K562 (cell line): ENCODE measurements at regions not wholly inside any gene's neighbourhood (a gene's known extent, or its start where the extent isn't known, plus 50 kb on each side); places are given as distances from the start of the nearest gene placed in this dataset.

Source experiments
- ATAC-seq: fragments of 200-7000 bp; cut with Tn5 transposase; 3 replicates; pipeline ENCODE4 v1.9.1; 2020; ENCODE audit warnings: moderate library complexity
- BruUV-seq: library from RNA; stranded (reverse); fragments of 400-500 nt; replicated peaks from 2 replicates; lab custom pipeline; 2021; lab: Mats Ljungman, UMichigan
- CTCF ChIA-PET: fragments of 300-600 bp; formaldehyde crosslinking; extraction: SDS; loops from one replicate; lab custom pipeline; 2021; ENCODE audit warnings: low intra/inter-chr PET ratio; lab: Yijun Ruan, JAX
- POLR2A ChIA-PET: fragments of 300-600, 350-650 bp; sonication (Branson Sonifier 250); formaldehyde crosslinking; extraction: SDS; loops from one replicate; lab custom pipeline; 2021; ENCODE audit warnings: antibody characterized with exemption, inconsistent platforms; lab: Yijun Ruan, JAX
- DNase-seq, 4 experiments: peaks; one replicate each; pipeline versions ENCODE4 v3.0.0 to v3.0.0-alpha.2; 2011 to 2018; ENCODE audit warnings: low spot score in 3 of 4, mixed read lengths in 3 of 4; ENCODE audit errors: extremely low read depth in 1 of 4
- FAIRE-seq: peaks from 2 replicates; lab custom pipeline; 2011; peaks lifted over from hg19 to GRCh38; lab: Jason Lieb, UNC
- H2AFZ ChIP-seq: 2 replicates; pipeline ENCODE4 v1.6.0; 2011; ENCODE audit warnings: low read depth, low read length, control low read depth, inconsistent platforms
- H3K27ac ChIP-seq: fragments of 200-600 bp; 3 replicates; pipeline ENCODE4 v1.8.0; 2011; ENCODE audit warnings: low read depth, mild to moderate bottlenecking, control low read depth, inconsistent platforms, low read length, moderate library complexity, mixed read lengths; ENCODE audit errors: extremely low read depth
- H3K27me3 ChIP-seq, 2 experiments: fragments of 300-600 bp in 1 of 2; 2 replicates in 1 of 2; 3 replicates in 1 of 2; pipeline versions ENCODE4 v1.6.0 to v1.8.0; 2011; ENCODE audit warnings: inconsistent platforms in 2 of 2, low read length in 2 of 2, mild to moderate bottlenecking in 1 of 2, mixed read lengths in 1 of 2, moderate library complexity in 1 of 2; ENCODE audit not compliant: control insufficient read depth in 2 of 2, insufficient read depth in 2 of 2
- H3K36me3 ChIP-seq: fragments of 300-600 bp; 3 replicates; pipeline ENCODE4 v1.8.0; 2011; ENCODE audit warnings: mild to moderate bottlenecking, low read length, inconsistent platforms; ENCODE audit not compliant: control insufficient read depth, insufficient read depth
- H3K4me1 ChIP-seq, 2 experiments: fragments of 200-600 bp in 1 of 2; replicated peaks in 1 of 2; 2 replicates in 1 of 2; 3 replicates in 1 of 2; pipeline versions ENCODE4 v1.5.1 to v1.8.0; 2011; ENCODE audit warnings: inconsistent platforms in 2 of 2, low read length in 2 of 2, mild to moderate bottlenecking in 1 of 2, mixed read lengths in 1 of 2, moderate library complexity in 1 of 2; ENCODE audit not compliant: control insufficient read depth in 2 of 2, insufficient read depth in 2 of 2
- H3K4me2 ChIP-seq: 2 replicates; pipeline ENCODE4 v1.6.1; 2011; ENCODE audit warnings: low read length, control low read depth, inconsistent platforms, mixed read lengths; ENCODE audit not compliant: insufficient read depth
- H3K4me3 ChIP-seq: fragments of 200-600 bp; sonication (generic), shearing (Covaris generic); 2 replicates; pipeline ENCODE4 v1.5.1; 2016; ENCODE audit warnings: control low read depth, inconsistent platforms
- H3K79me2 ChIP-seq: fragments of 200-600 bp; 3 replicates; pipeline ENCODE4 v1.8.0; 2011; ENCODE audit warnings: low read length, inconsistent platforms; ENCODE audit not compliant: control insufficient read depth, insufficient read depth
- H3K9ac ChIP-seq, 2 experiments: 2 replicates each; pipeline versions ENCODE4 v1.6.0 to v1.6.1; 2011; ENCODE audit warnings: low read depth in 2 of 2, low read length in 2 of 2, control low read depth in 1 of 2, inconsistent platforms in 1 of 2, mild to moderate bottlenecking in 1 of 2, mixed read lengths in 1 of 2; ENCODE audit not compliant: insufficient read depth in 1 of 2
- H3K9me1 ChIP-seq: one replicate; pipeline ENCODE4 v1.6.0; 2011; ENCODE audit warnings: inconsistent platforms, mild to moderate bottlenecking, low read length, moderate library complexity; ENCODE audit not compliant: control insufficient read depth, insufficient read depth
- H3K9me3 ChIP-seq: replicated peaks from 2 replicates; pipeline ENCODE4 v1.5.1; 2011; ENCODE audit warnings: low read depth, low read length, inconsistent platforms; ENCODE audit not compliant: control insufficient read depth, insufficient read depth
- H4K20me1 ChIP-seq: replicated peaks from 2 replicates; pipeline ENCODE4 v1.6.1; 2011; ENCODE audit warnings: low read length, inconsistent platforms, mixed read lengths; ENCODE audit not compliant: control insufficient read depth, insufficient read depth
- ELF1 ChIP-seq: fragments of 200-800 bp; sonication (Bioruptor generic); IDR thresholded peaks from 2 replicates; pipeline ENCODE4 v1.6.1; 2016; ENCODE audit warnings: missing genetic modification characterization, missing compliant biosample characterization
- HMG20B ChIP-seq: fragments of 250-450 bp; sonication (Bioruptor Pico); IDR thresholded peaks from 2 replicates; pipeline ENCODE4 v1.5.0; 2021; ENCODE audit warnings: mild to moderate bottlenecking
- HOXB6 ChIP-seq: fragments of 250-450 bp; sonication (Bioruptor Pico); IDR thresholded peaks from 2 replicates; pipeline ENCODE4 v1.5.1; 2022; ENCODE audit warnings: mild to moderate bottlenecking, borderline replicate concordance
- L3MBTL2 ChIP-seq: fragments of 450-650 bp; IDR thresholded peaks from 2 replicates; pipeline ENCODE4 v1.6.1; 2016; ENCODE audit warnings: mild to moderate bottlenecking, moderate library complexity
- MEF2A ChIP-seq: IDR thresholded peaks from 2 replicates; pipeline ENCODE4 v1.6.1; 2011; ENCODE audit warnings: low read depth, mild to moderate bottlenecking, low read length, moderate library complexity; ENCODE audit not compliant: control insufficient read depth
- MTA3 ChIP-seq: fragments of 450-650 bp; formaldehyde crosslinking; IDR thresholded peaks from 2 replicates; pipeline ENCODE4 v1.6.1; 2017; ENCODE audit warnings: mild to moderate bottlenecking, borderline replicate concordance
- NRF1 ChIP-seq, 2 experiments: fragments of 450-650 bp; IDR thresholded peaks in 1 of 2; conservative IDR thresholded peaks in 1 of 2; 2 replicates each; pipeline ENCODE4 v1.6.1; 2014; ENCODE audit warnings: mild to moderate bottlenecking in 2 of 2
- PHB2 ChIP-seq: fragments of 450-650 bp; IDR thresholded peaks from 2 replicates; pipeline ENCODE4 v1.6.1; 2017; ENCODE audit warnings: low read depth
- POLR3A ChIP-seq: IDR thresholded peaks from 2 replicates; pipeline ENCODE4 v1.6.1; 2011; ENCODE audit warnings: borderline replicate concordance, mild to moderate bottlenecking, moderate library complexity; ENCODE audit not compliant: insufficient read length, insufficient read depth; ENCODE audit errors: extremely low read depth
- PTTG1 ChIP-seq: fragments of 450-650 bp; IDR thresholded peaks from 2 replicates; pipeline ENCODE4 v1.6.1; 2016; ENCODE audit warnings: low read depth, mild to moderate bottlenecking, missing genetic modification characterization, missing compliant biosample characterization
- RBM15 ChIP-seq: fragments of 200-400 bp; formaldehyde crosslinking; IDR thresholded peaks from 2 replicates; pipeline ENCODE4 v1.6.1; 2018; ENCODE audit warnings: mild to moderate bottlenecking, low read length, moderate library complexity; ENCODE audit not compliant: insufficient read depth
- TBL1XR1 ChIP-seq, 2 experiments: IDR thresholded peaks; 2 replicates each; pipeline ENCODE4 v1.6.1; 2012; ENCODE audit warnings: improper control_type of control experiment in 2 of 2, low read length in 2 of 2, mild to moderate bottlenecking in 1 of 2
- ZNF184 ChIP-seq: sonication (generic); formaldehyde crosslinking; IDR thresholded peaks from 2 replicates; pipeline ENCODE4 v1.5.0; 2020; ENCODE audit warnings: missing genetic modification reagents
- ZNF561 ChIP-seq: fragments of 450-650 bp; formaldehyde crosslinking; conservative IDR thresholded peaks from 2 replicates; pipeline ENCODE4 v1.4.0; 2020; ENCODE audit warnings: mild to moderate bottlenecking, moderate library complexity
- ZNF785 ChIP-seq: fragments of 250-450 bp; sonication (Bioruptor Pico); IDR thresholded peaks from 2 replicates; pipeline ENCODE4 v1.4.0; 2020; ENCODE audit warnings: mild to moderate bottlenecking
- WGBS: fragments of 100-300 bp; shearing (Covaris generic); methylation state at CpG from one replicate; pipeline ENCODE4 v1.1.6; 2016; ENCODE audit warnings: low coverage, mixed read lengths; ENCODE audit not compliant: insufficient coverage; ENCODE audit errors: missing lambda C conversion rate; 5-methylcytosine and 5-hydroxymethylcytosine counted together
- in situ Hi-C: fragments of 300-500 bp; cut with MboI; formaldehyde crosslinking; loops from 4 replicates; pipeline ENCODE4 v1.15.0; 2018; ENCODE audit warnings: inconsistent platforms, mixed read lengths
- intact Hi-C: fragments of 100-400 bp; cut with micrococcal nuclease; formaldehyde crosslinking; loops from 2 replicates; pipeline ENCODE4 v1.14.2; 2022
- TF ChIP-seq, protein P1 (sequence below): fragments of 450-650 bp; IDR thresholded peaks from 2 replicates; pipeline ENCODE4 v1.6.1; 2016
- TF ChIP-seq, protein P2 (sequence below): fragments of 450-650 bp; formaldehyde crosslinking; IDR thresholded peaks from 2 replicates; pipeline ENCODE4 v1.4.0; 2022; ENCODE audit warnings: mild to moderate bottlenecking, moderate library complexity
- TF ChIP-seq, protein P3 (sequence below): fragments of 450-650 bp; formaldehyde crosslinking; IDR thresholded peaks from 2 replicates; pipeline ENCODE4 v1.4.0; 2020; ENCODE audit warnings: mild to moderate bottlenecking, mixed read lengths

DNA sequence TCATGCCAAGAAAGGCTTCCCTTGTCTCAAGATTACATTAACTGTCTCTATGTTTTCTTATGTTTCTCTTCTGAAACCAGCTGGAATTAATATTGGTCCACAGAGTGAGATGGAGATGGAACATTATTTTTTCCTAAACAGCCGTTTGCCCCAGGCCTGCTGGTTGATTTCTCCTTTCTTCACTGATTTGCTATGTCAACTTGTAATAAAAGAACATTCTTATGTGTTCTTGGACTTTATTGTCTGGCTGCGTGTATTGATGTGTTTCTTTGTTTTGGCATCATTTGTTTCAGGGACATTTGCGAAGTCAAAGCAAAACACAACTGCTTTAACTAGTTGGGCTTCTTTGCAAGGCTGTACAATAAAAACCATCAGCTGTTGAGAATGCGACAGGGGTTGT, 168.5 kb downstream of the FAM43A start:
- Histone ChIP-seq H3K27me3 (peaks cover 32 to 59% of the 10 kb centered on the region in 2 experiments), H3K4me1 (no peaks in the 10 kb centered on the region), H3K4me3 (no peak overlapping the region), H3K9me3 (no peaks in the 10 kb centered on the region), H4K20me1 (no peaks in the 10 kb centered on the region; the same call in 1 of the 2 replicates), H3K4me2 (no peak overlapping the region), H2AFZ (no peak overlapping the region), H3K9me1 (peaks cover 3% of the 10 kb centered on the region), H3K79me2 (no peaks in the 10 kb centered on the region), H3K36me3 (no peaks in the 10 kb centered on the region), H3K9ac (no peak overlapping the region), H3K27ac (no peak overlapping the region)
- DNase-seq (no peak), ATAC-seq (no peak), FAIRE-seq (no peak)
- no peak for TF ChIP-seq ZNF561 (CRISPR knock-in tag)
- TF ChIP-seq, protein P1, sequence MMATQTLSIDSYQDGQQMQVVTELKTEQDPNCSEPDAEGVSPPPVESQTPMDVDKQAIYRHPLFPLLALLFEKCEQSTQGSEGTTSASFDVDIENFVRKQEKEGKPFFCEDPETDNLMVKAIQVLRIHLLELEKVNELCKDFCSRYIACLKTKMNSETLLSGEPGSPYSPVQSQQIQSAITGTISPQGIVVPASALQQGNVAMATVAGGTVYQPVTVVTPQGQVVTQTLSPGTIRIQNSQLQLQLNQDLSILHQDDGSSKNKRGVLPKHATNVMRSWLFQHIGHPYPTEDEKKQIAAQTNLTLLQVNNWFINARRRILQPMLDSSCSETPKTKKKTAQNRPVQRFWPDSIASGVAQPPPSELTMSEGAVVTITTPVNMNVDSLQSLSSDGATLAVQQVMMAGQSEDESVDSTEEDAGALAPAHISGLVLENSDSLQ: no peak
- no peak for TF ChIP-seq TBL1XR1 (IDR thresholded peaks at IDR 0.05; ENCODE audit: low read length in 2 of 2)
- no peak for TF ChIP-seq ZNF184 (CRISPR knock-in tag)
- no peak for TF ChIP-seq PHB2
- no peak for TF ChIP-seq POLR3A
- TF ChIP-seq NRF1 (conservative IDR thresholded peaks at IDR 0.05 in 1 of 2, IDR thresholded peaks at IDR 0.05 in 1 of 2): no peak
- no peak for TF ChIP-seq RBM15
- no peak for TF ChIP-seq ELF1 (tag)
- TF ChIP-seq, protein P2, sequence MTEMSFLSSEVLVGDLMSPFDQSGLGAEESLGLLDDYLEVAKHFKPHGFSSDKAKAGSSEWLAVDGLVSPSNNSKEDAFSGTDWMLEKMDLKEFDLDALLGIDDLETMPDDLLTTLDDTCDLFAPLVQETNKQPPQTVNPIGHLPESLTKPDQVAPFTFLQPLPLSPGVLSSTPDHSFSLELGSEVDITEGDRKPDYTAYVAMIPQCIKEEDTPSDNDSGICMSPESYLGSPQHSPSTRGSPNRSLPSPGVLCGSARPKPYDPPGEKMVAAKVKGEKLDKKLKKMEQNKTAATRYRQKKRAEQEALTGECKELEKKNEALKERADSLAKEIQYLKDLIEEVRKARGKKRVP: no peak
- TF ChIP-seq PTTG1 (tag): no peak
- TF ChIP-seq MEF2A: no peak
- TF ChIP-seq MTA3: no peak
- TF ChIP-seq L3MBTL2: no peak
- TF ChIP-seq HMG20B (CRISPR knock-in tag): no peak
- TF ChIP-seq, protein P3, sequence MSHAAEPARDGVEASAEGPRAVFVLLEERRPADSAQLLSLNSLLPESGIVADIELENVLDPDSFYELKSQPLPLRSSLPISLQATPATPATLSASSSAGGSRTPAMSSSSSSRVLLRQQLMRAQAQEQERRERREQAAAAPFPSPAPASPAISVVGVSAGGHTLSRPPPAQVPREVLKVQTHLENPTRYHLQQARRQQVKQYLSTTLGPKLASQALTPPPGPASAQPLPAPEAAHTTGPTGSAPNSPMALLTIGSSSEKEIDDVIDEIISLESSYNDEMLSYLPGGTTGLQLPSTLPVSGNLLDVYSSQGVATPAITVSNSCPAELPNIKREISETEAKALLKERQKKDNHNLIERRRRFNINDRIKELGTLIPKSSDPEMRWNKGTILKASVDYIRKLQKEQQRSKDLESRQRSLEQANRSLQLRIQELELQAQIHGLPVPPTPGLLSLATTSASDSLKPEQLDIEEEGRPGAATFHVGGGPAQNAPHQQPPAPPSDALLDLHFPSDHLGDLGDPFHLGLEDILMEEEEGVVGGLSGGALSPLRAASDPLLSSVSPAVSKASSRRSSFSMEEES (CRISPR knock-in tag): no peak
- no peak for TF ChIP-seq ZNF785 (CRISPR knock-in tag)
- no peak for TF ChIP-seq HOXB6 (CRISPR knock-in tag)
- no TSS peak for BruUV-seq
- CTCF ChIA-PET: no interaction called here
- in situ Hi-C loops (no loop called here), intact Hi-C loops (no loop called here)
- POLR2A ChIA-PET: interaction anchor here (0.7 to 2.0 kb wide), 3 partner anchors 9 to 13 kb away, joined by 3 to 6 read pairs (median 4); no protein-coding TSS in a partner anchor
- 2% methylated on average over 4 of the region's 4 CpGs for WGBS
